Prostate gland (tissue), 2 donors: ENCODE measurements at regions not wholly inside any gene's neighbourhood (a gene's known extent, or its start where the extent isn't known, plus 50 kb on each side); places are given as distances from the start of the nearest gene placed in this dataset.
A peak's percentile ranks its signal among the peaks of the same experiment; 100 is the strongest.

ENCODE experiments used
- CTCF ChIP-seq, 4 experiments: fragments of 200-600 bp in 2 of 4; fragments of 450-650 bp in 2 of 4; sonication (generic) in 2 of 4; IDR thresholded peaks; 1 replicate in 3 of 4; 2 replicates in 1 of 4; pipeline ENCODE4 v1.5.1; 2016 to 2019; ENCODE audit warnings: antibody characterized with exemption in 4 of 4, mild to moderate bottlenecking in 2 of 4, moderate library complexity in 2 of 4
- POLR2AphosphoS5 ChIP-seq: sonication (generic); formaldehyde crosslinking; IDR thresholded peaks from one replicate; pipeline ENCODE4 v1.6.1; 2017; ENCODE audit warnings: antibody characterized with exemption

GRCh38 chr1:60430375-60430774 is 356.8 kb upstream of the C1orf87 start:
- TF ChIP-seq CTCF (IDR thresholded peaks at IDR 0.05) (no peak), POLR2AphosphoS5 (peak; percentile 81)
